ENCODE measurements at regions not wholly inside any gene's neighbourhood (a gene's known extent, or its start where the extent isn't known, plus 50 kb on each side); places are given as distances from the start of the nearest gene placed in this dataset.

GRCh38 chr14:101183376-101184103, 280.0 kb upstream of the RTL1 start:
- no peak for DNase-seq

- no peak for DNase-seq
Measured at GRCh38 chr14:101184104-101184455, 280.6 kb upstream of the RTL1 start.

DNA sequence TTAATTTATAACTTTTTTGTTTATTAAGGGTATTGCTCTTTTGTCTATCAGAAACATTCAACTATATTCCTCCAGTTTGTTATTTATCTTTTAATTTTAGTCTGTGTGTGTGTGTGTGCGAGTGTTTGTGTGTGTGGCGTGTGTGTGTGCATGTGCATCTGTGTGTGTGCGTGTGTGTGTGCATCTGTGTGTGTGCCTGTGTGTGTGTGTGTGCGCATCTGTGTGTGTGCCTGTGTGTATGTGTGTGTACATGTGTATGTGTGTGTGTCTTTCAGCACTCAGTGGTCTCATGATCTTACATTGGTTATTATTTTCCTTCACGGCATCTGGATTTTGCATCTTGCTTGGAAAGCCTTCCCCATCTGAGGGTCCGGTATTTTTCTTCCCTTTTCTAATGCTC, 281.1 kb upstream of the RTL1 start:
- no peak for DNase-seq

DNA sequence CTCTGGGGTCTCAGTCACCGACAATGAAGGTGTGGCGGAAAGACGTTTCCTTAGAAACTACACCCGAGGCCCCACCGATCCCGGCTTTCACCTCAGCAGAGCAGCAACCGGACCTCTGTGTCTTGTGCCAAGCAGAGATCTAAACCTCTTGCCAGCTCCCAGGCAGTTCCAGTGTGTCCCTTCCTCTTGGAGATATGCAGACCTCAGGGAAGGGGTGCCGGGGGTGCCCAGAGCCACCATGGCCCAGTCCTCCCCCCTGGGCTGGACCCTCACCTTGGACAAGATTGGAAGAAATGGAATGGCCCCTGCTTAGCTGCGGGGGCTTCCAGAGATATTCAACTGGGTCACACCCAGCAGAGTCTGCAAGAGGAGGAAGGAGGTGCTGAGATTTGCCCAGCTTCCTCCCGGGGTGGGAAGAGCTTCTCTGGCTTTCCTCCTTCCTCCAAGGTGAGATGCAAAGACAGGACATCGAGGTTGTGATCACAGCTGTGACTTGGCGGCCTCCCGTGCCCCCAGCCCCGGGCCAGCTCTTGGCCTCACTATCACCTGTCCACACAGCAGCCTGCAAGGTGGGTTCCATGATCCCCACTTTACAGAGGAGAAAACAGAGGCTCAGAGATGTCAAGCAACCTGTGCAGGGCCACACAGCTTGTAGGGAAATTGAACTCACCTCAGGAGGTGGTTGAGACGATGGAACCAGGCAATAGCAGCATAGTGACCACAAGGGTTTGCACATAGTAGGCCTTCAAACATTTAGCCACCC, 281.7 kb upstream of the RTL1 start:
- DNase-seq = no peak

DNA sequence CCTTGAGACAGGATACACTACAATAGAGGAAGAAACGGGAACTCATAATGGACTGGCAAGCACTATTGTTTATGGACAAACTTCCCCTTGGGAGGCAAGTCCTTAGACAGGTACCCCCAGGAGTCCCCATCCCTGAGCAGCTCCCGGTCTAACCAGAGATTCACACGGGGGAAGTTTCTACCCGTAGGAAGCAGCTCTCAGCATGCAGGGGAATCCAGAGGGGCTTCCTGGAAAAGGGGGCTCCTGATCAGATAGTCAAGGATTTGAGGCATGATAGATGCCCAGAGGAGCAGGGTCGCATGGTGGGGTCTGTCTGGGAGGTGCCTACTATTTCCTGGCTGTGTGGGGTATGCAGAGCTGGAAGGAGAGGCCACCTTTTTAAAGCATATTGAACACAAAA, 282.4 kb upstream of the RTL1 start:
- DNase-seq = no peak

DNA sequence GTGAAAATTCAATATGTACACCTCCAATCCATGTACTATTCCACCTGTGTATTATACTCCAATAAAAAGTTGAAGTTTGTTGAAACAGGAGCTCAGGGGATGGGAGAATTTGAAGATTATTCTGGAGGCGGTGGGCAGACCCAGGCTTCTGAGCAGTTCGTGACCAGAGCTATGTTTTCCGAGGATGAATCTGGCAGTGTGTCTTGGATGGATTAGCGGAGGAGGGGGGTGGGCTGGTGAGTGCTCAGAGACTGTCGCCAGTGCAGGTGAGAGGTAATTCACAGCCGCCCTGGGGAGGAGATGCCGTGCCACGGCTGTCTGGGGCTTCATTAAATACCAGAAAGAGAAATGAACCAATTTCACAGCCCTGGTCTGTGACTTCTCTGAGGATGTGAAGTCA, 283.0 kb upstream of the RTL1 start:
- DNase-seq = no peak

DNA sequence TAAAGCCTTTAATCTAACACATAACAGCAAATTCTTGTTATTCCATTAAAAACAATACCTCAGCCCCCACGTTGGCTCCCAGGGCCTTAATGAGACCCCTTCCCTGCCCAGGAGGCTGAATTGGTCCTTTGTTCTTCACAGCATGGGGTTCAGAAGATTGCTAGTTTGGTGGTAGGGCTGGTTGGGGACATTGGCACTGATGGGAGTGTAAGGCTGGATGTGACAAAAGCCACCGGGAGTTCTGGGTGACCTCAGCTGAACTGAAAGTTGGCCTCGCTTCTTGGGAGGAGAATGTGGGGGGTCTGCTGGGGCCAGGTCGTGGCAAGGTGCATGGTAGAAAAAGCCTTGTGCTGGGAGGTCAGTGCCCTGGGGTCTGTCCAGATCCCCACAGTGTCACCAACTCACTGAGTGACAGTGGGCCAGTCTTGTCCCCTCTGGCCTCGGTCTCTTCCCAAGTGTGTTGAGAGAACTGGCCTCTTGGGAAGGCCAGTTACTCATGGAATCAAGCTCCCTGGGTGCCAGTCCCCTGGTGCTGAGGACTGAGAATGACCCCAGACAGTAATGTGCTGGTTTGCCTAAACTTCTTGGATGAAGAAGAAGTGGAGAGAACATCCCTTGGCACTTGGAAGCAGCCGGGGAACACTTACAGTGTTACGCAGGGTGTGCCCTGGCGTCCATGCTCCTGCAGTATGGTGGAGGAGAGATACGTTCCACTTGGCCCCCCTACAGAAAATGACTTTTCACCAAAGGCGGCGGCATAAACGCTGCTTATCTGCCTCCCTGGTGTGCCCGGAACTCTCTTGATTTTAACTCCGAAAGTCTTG, 283.7 kb upstream of the RTL1 start:
- DNase-seq = no peak

DNA sequence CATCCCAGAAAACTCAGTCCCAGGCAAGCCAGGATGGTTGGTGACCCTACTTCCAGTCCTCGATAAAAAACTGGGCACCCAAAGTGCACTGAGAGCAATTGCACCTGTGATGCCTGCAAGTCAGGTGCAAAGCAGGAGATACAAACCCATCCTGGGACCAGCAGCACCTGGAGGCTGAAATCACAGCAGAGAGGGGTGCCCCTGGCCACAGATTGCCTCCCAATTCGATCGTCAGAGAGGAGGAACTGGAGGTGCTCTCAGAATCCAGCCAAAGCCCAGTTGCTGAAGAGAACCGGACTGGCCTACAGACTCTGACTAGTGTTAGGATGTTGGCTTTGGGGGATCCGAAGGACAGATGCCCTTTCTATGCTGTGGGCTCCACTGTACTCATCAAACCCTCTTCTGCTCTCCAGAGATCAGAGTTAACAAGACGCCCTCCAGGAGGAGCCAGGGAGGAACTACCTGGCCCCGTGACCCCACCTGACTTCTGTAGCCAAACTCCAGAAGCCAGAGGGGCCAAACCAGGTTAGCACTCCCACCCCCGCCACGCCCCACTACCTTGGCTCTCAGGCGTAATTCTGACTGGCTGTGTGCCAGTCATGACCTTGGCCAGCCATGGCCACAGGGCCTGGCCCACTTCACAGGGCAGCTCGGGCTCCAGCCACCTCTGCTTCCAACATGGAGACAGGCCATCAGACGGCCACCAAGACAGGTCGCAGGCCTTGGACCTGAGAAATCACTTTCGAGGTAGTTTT, 284.5 kb upstream of the RTL1 start:
- no peak for DNase-seq

DNA sequence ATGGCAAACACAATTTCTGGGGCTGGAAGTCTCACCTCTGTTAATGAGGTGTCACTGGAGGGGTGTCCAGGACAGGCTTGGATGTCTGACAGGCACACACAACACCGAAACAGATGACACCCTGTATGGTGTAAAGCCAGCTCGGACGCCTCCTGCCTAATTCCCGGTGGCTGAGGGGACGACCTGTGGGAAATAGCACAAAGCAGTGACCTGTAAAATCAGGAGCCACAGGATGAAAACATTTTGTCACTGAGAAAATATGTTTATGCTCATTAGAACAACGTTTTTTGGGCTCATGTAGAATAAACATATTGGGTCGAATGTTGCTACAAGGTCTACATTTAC, 285.0 kb upstream of the RTL1 start:
- DNase-seq = no peak

DNA sequence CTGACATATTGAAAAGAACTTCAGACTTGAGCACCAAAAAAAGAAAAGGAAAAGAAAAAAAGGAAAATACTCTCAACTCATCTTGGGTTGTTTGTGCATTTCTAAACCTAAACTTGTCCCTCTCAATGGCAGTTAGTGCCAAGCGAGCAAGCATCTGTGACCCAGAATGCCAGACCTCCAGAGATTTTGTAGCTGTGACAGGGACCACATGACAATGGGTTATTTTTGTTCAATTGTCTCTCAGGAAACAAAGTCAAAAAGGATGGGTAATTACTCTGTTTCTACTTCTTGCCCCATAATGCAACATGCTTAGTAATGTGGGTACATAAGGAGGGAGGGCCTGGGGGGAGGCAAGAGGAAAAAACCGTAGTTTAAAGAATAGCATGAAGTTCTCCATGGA, 285.7 kb upstream of the RTL1 start:
- no peak for DNase-seq

DNA sequence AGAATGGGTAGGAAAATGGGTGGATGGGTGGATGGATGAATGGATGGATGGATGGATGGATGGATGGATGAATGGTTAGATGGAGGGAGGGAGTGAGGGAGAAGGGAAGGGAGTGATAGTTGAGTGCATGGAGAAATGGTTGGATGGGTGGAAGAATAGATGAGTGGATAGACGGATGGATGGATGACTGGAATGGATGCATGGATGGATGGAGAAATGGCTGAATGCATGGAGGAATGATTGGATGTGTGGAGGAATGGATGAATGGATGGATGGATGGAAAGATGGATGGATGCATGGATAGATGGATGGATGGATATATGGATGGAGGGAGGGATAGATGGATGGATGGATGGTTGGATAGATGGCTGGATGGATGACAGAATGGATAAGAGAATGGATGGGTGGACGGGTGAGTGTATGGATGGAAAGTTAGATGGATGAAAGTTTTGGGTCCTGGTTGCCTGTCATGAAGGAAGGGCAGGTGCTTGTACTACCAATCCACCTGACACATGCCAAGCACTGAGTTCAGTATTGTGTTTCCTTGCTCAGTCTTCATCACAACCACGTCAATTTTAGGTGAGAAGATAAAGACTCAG, 286.5 kb upstream of the RTL1 start:
- DNase-seq = no peak

- no peak for DNase-seq
Measured at GRCh38 chr14:101191101-101191720, 287.7 kb upstream of the RTL1 start.

GRCh38 chr14:101191721-101192660, 288.5 kb upstream of the RTL1 start:
- DNase-seq = no peak

GRCh38 chr14:101192661-101193000, 289.1 kb upstream of the RTL1 start:
- no peak for DNase-seq

GRCh38 chr14:101193106-101193844, 289.8 kb upstream of the RTL1 start:
- no peak for DNase-seq

DNA sequence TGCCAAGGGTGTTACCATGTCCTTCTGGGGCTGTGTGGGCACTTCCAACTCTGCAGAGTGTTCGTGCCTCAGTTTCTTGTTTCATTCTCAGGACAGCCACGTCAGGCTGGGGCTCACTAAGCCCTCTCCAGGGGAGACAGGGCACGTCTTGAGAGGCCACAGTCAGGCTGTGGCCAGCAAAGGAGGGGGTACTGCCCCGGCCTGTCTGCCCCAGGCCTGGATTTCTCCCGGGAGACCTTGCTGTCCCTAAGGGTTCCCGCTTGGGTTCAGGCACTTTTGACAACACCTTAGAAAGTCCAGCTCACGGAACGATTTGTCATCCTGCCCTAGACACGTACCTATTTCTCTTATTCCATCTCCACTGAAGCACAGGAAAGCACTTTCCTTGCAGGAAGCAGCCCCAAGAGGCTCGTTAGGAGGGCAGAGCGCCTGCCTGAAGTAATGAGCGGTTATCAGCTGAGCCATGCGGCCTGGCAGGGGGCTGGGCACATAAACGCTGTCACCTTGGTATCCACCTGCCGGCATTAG, 290.4 kb upstream of the RTL1 start:
- no peak for DNase-seq

- DNase-seq = no peak
Measured at GRCh38 chr14:101194373-101195308, 291.1 kb upstream of the RTL1 start.

DNA sequence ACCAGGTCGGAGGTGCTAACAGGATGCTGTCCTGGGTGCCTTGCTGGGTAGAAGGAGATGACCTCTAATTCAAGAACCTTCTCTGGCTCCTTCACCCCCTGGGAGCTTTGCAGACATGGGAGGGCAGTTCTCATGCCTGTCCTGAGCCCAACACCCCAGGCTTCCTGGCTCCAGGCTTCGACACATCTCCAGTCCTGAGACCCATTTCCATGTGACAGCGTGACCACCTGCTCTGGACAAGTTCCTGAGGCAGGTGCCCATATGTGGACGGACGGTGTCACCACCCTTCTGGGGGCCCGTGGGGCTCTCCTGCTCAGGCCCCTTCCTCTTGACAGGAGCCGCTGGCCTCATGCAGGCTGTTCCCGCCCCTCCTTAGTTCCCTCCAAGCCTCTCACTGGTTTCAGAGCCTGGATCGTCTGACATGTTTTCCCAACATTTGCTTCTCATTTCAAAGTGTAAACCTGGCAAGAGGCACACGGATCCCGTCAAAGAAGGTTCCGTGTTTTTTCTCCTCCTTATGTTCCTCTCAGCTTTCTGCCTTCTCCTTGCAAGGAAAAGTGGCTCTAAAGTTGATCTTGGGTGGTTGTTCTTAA, 291.9 kb upstream of the RTL1 start:
- no peak for DNase-seq

Data from central memory CD4-positive, alpha-beta T cell (primary cell).